ENCODE measurements at regions not wholly inside any gene's neighbourhood (a gene's known extent, or its start where the extent isn't known, plus 50 kb on each side); places are given as distances from the start of the nearest gene placed in this dataset.

- no peak for TF ChIP-seq CTCF (IDR thresholded peaks at IDR 0.05)
- TF ChIP-seq, protein P1, sequence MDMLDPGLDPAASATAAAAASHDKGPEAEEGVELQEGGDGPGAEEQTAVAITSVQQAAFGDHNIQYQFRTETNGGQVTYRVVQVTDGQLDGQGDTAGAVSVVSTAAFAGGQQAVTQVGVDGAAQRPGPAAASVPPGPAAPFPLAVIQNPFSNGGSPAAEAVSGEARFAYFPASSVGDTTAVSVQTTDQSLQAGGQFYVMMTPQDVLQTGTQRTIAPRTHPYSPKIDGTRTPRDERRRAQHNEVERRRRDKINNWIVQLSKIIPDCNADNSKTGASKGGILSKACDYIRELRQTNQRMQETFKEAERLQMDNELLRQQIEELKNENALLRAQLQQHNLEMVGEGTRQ (IDR thresholded peaks at IDR 0.05; ENCODE audit: borderline replicate concordance, low read depth, low read length), result no peak
- no peak for TF ChIP-seq ZBTB33 (IDR thresholded peaks at IDR 0.05; ENCODE audit: borderline replicate concordance, low read depth)
- no peak for TF ChIP-seq CHD2 (IDR thresholded peaks at IDR 0.05; ENCODE audit: low read length, partially characterized antibody)
- TF ChIP-seq EP300 (IDR thresholded peaks at IDR 0.05; ENCODE audit: borderline replicate concordance in 1 of 2, low read depth in 1 of 2, low read length in 1 of 2), result no peak
- no peak for TF ChIP-seq JUND (IDR thresholded peaks at IDR 0.05)
- TF ChIP-seq FOSL2 (IDR thresholded peaks at IDR 0.05; ENCODE audit: borderline replicate concordance, low read depth), result no peak
- TF ChIP-seq POLR2AphosphoS5 (IDR thresholded peaks at IDR 0.05; ENCODE audit: low read depth, low read length), result no peak
- no peak for TF ChIP-seq GABPA (IDR thresholded peaks at IDR 0.05; ENCODE audit: low read depth)
- TF ChIP-seq, protein P2, sequence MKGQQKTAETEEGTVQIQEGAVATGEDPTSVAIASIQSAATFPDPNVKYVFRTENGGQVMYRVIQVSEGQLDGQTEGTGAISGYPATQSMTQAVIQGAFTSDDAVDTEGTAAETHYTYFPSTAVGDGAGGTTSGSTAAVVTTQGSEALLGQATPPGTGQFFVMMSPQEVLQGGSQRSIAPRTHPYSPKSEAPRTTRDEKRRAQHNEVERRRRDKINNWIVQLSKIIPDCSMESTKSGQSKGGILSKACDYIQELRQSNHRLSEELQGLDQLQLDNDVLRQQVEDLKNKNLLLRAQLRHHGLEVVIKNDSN (IDR thresholded peaks at IDR 0.05; ENCODE audit: borderline replicate concordance, low read depth), result no peak
- TF ChIP-seq, protein P3, sequence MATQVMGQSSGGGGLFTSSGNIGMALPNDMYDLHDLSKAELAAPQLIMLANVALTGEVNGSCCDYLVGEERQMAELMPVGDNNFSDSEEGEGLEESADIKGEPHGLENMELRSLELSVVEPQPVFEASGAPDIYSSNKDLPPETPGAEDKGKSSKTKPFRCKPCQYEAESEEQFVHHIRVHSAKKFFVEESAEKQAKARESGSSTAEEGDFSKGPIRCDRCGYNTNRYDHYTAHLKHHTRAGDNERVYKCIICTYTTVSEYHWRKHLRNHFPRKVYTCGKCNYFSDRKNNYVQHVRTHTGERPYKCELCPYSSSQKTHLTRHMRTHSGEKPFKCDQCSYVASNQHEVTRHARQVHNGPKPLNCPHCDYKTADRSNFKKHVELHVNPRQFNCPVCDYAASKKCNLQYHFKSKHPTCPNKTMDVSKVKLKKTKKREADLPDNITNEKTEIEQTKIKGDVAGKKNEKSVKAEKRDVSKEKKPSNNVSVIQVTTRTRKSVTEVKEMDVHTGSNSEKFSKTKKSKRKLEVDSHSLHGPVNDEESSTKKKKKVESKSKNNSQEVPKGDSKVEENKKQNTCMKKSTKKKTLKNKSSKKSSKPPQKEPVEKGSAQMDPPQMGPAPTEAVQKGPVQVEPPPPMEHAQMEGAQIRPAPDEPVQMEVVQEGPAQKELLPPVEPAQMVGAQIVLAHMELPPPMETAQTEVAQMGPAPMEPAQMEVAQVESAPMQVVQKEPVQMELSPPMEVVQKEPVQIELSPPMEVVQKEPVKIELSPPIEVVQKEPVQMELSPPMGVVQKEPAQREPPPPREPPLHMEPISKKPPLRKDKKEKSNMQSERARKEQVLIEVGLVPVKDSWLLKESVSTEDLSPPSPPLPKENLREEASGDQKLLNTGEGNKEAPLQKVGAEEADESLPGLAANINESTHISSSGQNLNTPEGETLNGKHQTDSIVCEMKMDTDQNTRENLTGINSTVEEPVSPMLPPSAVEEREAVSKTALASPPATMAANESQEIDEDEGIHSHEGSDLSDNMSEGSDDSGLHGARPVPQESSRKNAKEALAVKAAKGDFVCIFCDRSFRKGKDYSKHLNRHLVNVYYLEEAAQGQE (IDR thresholded peaks at IDR 0.05; ENCODE audit: low read depth, low read length), result no peak
- no peak for TF ChIP-seq FOXJ3 (CRISPR knock-in tag; IDR thresholded peaks at IDR 0.05)
These were observed 199.2 kb upstream of the EPHA4 start for GRCh38 chr2:221771297-221771696.
